ENCODE measurements at regions not wholly inside any gene's neighbourhood (a gene's known extent, or its start where the extent isn't known, plus 50 kb on each side); places are given as distances from the start of the nearest gene placed in this dataset.
A peak's percentile ranks its signal among the peaks of the same experiment; 100 is the strongest.

- Histone ChIP-seq H3K9me3 (no peaks in the 10 kb centered on the region), H3K4me3 (no peak overlapping the region), H3K27ac (peak overlapping the region; percentile 71 to 77), H3K4me1 (peaks cover 0 to 17% of the 10 kb centered on the region in 2 donors), H3K36me3 (no peaks in the 10 kb centered on the region), H3K27me3 (no peaks in the 10 kb centered on the region)
- intact Hi-C loops (cut with DNase I; ENCODE audit: low total_unique reads), result loop anchor here (10.0 kb wide), 1 partner anchor 624 kb away; no protein-coding TSS in a partner anchor
- DNase-seq, result no peak
- TF ChIP-seq POLR2A (IDR thresholded peaks at IDR 0.05) (no peak), CTCF (IDR thresholded peaks at IDR 0.05) (no peak)
Measured at GRCh38 chr2:18740474-18740881, 151.1 kb upstream of the NT5C1B start.

GRCh38 chr2:18731666-18732065 is 142.3 kb upstream of the NT5C1B start:
- Histone ChIP-seq H3K9me3 (no peaks in the 10 kb centered on the region), H3K4me3 (no peak overlapping the region), H3K4me1 (no peaks in the 10 kb centered on the region), H3K27me3 (no peaks in the 10 kb centered on the region), H3K36me3 (no peaks in the 10 kb centered on the region), H3K27ac (no peak overlapping the region)
- no peak for DNase-seq
- no peak for TF ChIP-seq POLR2A (IDR thresholded peaks at IDR 0.05)
- TF ChIP-seq CTCF (IDR thresholded peaks at IDR 0.05), result no peak
- intact Hi-C loops (cut with DNase I; ENCODE audit: low total_unique reads), result no loop called here

GRCh38 chr2:18724371-18725145 is 135.2 kb upstream of the NT5C1B start:
- no peak for TF ChIP-seq POLR2A (IDR thresholded peaks at IDR 0.05)
- TF ChIP-seq CTCF (IDR thresholded peaks at IDR 0.05), result no peak
- no peaks in the 10 kb centered on the region for H3K9me3 ChIP-seq
- no peak overlapping the region for H3K4me3 ChIP-seq
- H3K4me1 ChIP-seq, result no peaks in the 10 kb centered on the region
- intact Hi-C loops (cut with DNase I; ENCODE audit: low total_unique reads), result no loop called here
- H3K27me3 ChIP-seq, result no peaks in the 10 kb centered on the region
- no peak for DNase-seq
- no peaks in the 10 kb centered on the region for H3K36me3 ChIP-seq
- H3K27ac ChIP-seq, result no peak overlapping the region

- Histone ChIP-seq H3K4me3 (no peak overlapping the region), H3K27ac (no peak overlapping the region), H3K27me3 (no peaks in the 10 kb centered on the region), H3K4me1 (no peaks in the 10 kb centered on the region), H3K36me3 (no peaks in the 10 kb centered on the region), H3K9me3 (no peaks in the 10 kb centered on the region)
- no peak for TF ChIP-seq CTCF (IDR thresholded peaks at IDR 0.05)
- no peak for TF ChIP-seq POLR2A (IDR thresholded peaks at IDR 0.05)
- DNase-seq, result no peak
- intact Hi-C loops (cut with DNase I; ENCODE audit: low total_unique reads), result no loop called here
Measured at GRCh38 chr2:18723219-18723618, 133.8 kb upstream of the NT5C1B start.

- Histone ChIP-seq H3K27me3 (no peaks in the 10 kb centered on the region), H3K36me3 (no peaks in the 10 kb centered on the region), H3K9me3 (no peaks in the 10 kb centered on the region), H3K4me1 (no peaks in the 10 kb centered on the region), H3K4me3 (no peak overlapping the region), H3K27ac (no peak overlapping the region)
- TF ChIP-seq CTCF (IDR thresholded peaks at IDR 0.05) (no peak), POLR2A (IDR thresholded peaks at IDR 0.05) (no peak)
- intact Hi-C loops (cut with DNase I; ENCODE audit: low total_unique reads), result no loop called here
- DNase-seq, result no peak
Measured at GRCh38 chr2:18722101-18722500, 132.7 kb upstream of the NT5C1B start.
